Panc1 (cell line): ENCODE measurements at regions not wholly inside any gene's neighbourhood (a gene's known extent, or its start where the extent isn't known, plus 50 kb on each side); places are given as distances from the start of the nearest gene placed in this dataset.

Experiments
- ATAC-seq: fragments of 200-7000 bp; cut with Tn5 transposase; 2 replicates; pipeline ENCODE4 v1.9.1; 2020; ENCODE audit warnings: mild to moderate bottlenecking, moderate library complexity
- BruUV-seq: library from RNA; stranded (reverse); fragments of 400-500 nt; replicated peaks from 2 replicates; lab custom pipeline; 2021; lab: Mats Ljungman, UMichigan
- CTCF ChIA-PET: fragments of 300-600 bp; sonication (Branson Sonifier 250); formaldehyde crosslinking; loops from one replicate; lab custom pipeline; 2022; ENCODE audit warnings: antibody characterized with exemption; lab: Charles Lee
- POLR2A ChIA-PET: fragments of 300-600 bp; sonication (Branson Sonifier 250); formaldehyde crosslinking; loops from one replicate; lab custom pipeline; 2022; ENCODE audit warnings: antibody characterized with exemption; lab: Charles Lee
- DNase-seq: peaks from one replicate; pipeline ENCODE4 v3.0.0-alpha.2; 2010; ENCODE audit warnings: low read depth, low spot score
- H3K27ac ChIP-seq: 2 replicates; pipeline ENCODE4 v1.5.1; 2011; ENCODE audit warnings: mild to moderate bottlenecking, low read length, inconsistent platforms
- H3K27me3 ChIP-seq: fragments of 200-500 bp; sonication (Bioruptor generic); 2 replicates; pipeline ENCODE4 v1.6.0; 2014; ENCODE audit warnings: low read length, inconsistent platforms; ENCODE audit not compliant: control insufficient read depth, insufficient read depth
- H3K36me3 ChIP-seq: fragments of 200-500 bp; sonication (Bioruptor generic); 2 replicates; pipeline ENCODE4 v1.5.1; 2014; ENCODE audit warnings: inconsistent platforms, mild to moderate bottlenecking, low read length, moderate library complexity; ENCODE audit not compliant: control insufficient read depth, insufficient read depth
- H3K4me1 ChIP-seq: 2 replicates; pipeline ENCODE4 v1.5.1; 2011; ENCODE audit warnings: inconsistent platforms, mild to moderate bottlenecking, low read length, moderate library complexity; ENCODE audit not compliant: control insufficient read depth, insufficient read depth
- H3K4me3 ChIP-seq, 2 experiments: 2 replicates each; pipeline ENCODE4 v1.5.1; 2011 to 2012; ENCODE audit warnings: low read depth in 2 of 2, low read length in 2 of 2, mild to moderate bottlenecking in 2 of 2, inconsistent platforms in 1 of 2, moderate library complexity in 1 of 2
- H3K9me3 ChIP-seq: fragments of 200-500 bp; sonication (Bioruptor generic); 2 replicates; pipeline ENCODE4 v1.5.1; 2014; ENCODE audit warnings: low read depth, mild to moderate bottlenecking, inconsistent platforms, low read length, moderate library complexity; ENCODE audit not compliant: control insufficient read depth, insufficient read depth
- CTCF ChIP-seq: fragments of 450-650 bp; IDR thresholded peaks from 2 replicates; pipeline ENCODE4 v1.5.1; 2017; ENCODE audit warnings: mild to moderate bottlenecking
- POLR2AphosphoS5 ChIP-seq: IDR thresholded peaks from 2 replicates; pipeline ENCODE4 v1.6.1; 2012; ENCODE audit warnings: mild to moderate bottlenecking, low read depth, low read length, moderate library complexity
- REST ChIP-seq, 2 experiments: IDR thresholded peaks; 2 replicates each; pipeline ENCODE4 v1.6.1; 2011 to 2012; ENCODE audit warnings: low read depth in 2 of 2, control low read depth in 1 of 2, low read length in 1 of 2, mild to moderate bottlenecking in 1 of 2, moderate library complexity in 1 of 2; ENCODE audit not compliant: insufficient read depth in 1 of 2
- SIN3A ChIP-seq: IDR thresholded peaks from 2 replicates; pipeline ENCODE4 v1.6.1; 2012; ENCODE audit warnings: low read depth, mild to moderate bottlenecking, low read length, moderate library complexity, borderline replicate concordance; ENCODE audit not compliant: insufficient read depth
- TCF7L2 ChIP-seq: IDR thresholded peaks from 2 replicates; pipeline ENCODE4 v1.6.1; 2011; ENCODE audit warnings: mild to moderate bottlenecking, low read depth, low read length, inconsistent platforms
- in situ Hi-C: cut with HindIII; loops from 2 replicates; pipeline ENCODE4 v1.10.0; 2016; ENCODE audit warnings: low sequenced_read_pairs, low pct_unique_long_range_greater_than_20kb
- intact Hi-C: fragments of 100-400 bp; cut with micrococcal nuclease; formaldehyde crosslinking; loops from one replicate; pipeline ENCODE4 v1.10.0; 2022; ENCODE audit not compliant: unreplicated experiment

GRCh38 chr2:47644351-47644750 is 73.6 kb upstream of the KCNK12 start:
- no peaks in the 10 kb centered on the region for H3K4me1 ChIP-seq
- H3K9me3 ChIP-seq = no peaks in the 10 kb centered on the region
- H3K27ac ChIP-seq = no peak overlapping the region
- H3K27me3 ChIP-seq = no peaks in the 10 kb centered on the region
- no peak for DNase-seq
- in situ Hi-C loops (no loop called here), intact Hi-C loops (no loop called here)
- no peak overlapping the region for H3K4me3 ChIP-seq
- no peak for ATAC-seq
- H3K36me3 ChIP-seq = no peaks in the 10 kb centered on the region
- ChIA-PET CTCF (no interaction called here), POLR2A (no interaction called here)
- no peak for TF ChIP-seq SIN3A
- no peak for TF ChIP-seq REST (IDR thresholded peaks at IDR 0.05; ENCODE audit: insufficient read depth in 1 of 2, low read depth in 2 of 2, low read length in 1 of 2)
- TF ChIP-seq TCF7L2 = no peak
- no peak for TF ChIP-seq CTCF
- no peak for TF ChIP-seq POLR2AphosphoS5
- no TSS peak for BruUV-seq

GRCh38 chr2:47641366-47641765 is 70.6 kb upstream of the KCNK12 start:
- Histone ChIP-seq H3K4me3 (no peak overlapping the region), H3K9me3 (no peaks in the 10 kb centered on the region), H3K4me1 (no peaks in the 10 kb centered on the region), H3K36me3 (no peaks in the 10 kb centered on the region), H3K27ac (no peak overlapping the region), H3K27me3 (no peaks in the 10 kb centered on the region)
- ATAC-seq = no peak
- no peak for DNase-seq
- no peak for TF ChIP-seq POLR2AphosphoS5
- no peak for TF ChIP-seq SIN3A
- no peak for TF ChIP-seq CTCF
- no peak for TF ChIP-seq TCF7L2
- TF ChIP-seq REST (IDR thresholded peaks at IDR 0.05; ENCODE audit: insufficient read depth in 1 of 2, low read depth in 2 of 2, low read length in 1 of 2) = no peak
- intact Hi-C loops (no loop called here), in situ Hi-C loops (no loop called here)
- no TSS peak for BruUV-seq
- CTCF ChIA-PET = no interaction called here
- POLR2A ChIA-PET = interaction anchor here (0.7 kb wide), 1 partner anchor 105 kb away, joined by 6 read pairs; no protein-coding TSS in a partner anchor
